ENCODE measurements at regions not wholly inside any gene's neighbourhood (a gene's known extent, or its start where the extent isn't known, plus 50 kb on each side); places are given as distances from the start of the nearest gene placed in this dataset.

DNA sequence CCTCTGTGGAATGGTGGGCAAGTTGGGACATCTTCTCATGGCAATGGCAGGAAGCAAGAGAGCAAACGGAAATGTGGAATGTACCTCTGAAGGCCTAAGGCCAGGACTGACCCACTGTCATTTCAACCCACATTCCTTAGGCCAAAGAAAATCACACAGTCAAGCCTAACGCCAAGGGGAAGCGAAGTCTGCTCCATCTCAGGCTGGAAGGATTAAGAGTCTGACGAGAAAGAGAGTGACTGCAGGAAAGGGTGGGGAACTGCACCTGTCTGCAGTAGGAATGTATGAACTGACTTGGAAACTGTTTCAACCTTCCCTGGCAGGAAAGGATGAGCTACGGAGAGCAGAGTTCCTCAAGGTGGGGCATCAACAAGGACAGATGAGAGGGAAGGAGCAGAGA lies 90.2 kb upstream of the TAS2R1 start:
- no peak for DNase-seq

DNA sequence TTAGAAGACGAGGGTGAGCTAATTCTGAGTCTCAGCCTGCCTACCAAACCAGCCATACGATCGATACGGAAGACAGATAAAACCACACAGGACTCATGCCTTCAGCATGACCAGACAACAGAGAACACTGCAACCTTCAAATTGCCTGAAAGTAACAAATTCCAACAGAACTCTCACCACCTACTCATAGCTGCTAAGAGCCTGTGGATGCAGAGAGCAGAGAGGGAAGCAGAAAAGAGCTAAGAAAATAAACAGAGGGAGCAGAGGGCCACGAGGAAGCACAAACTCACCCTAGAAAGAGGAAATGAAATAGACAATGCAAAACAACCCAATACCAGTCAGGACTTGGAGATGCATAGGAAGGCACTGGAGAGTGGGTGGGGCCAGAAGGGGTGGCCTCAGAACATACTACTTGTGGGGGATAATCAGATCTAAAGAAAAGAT lies 86.7 kb upstream of the TAS2R1 start:
- no peak for DNase-seq

GRCh38 chr5:9715891-9716335 lies 85.8 kb upstream of the TAS2R1 start:
- no peak for DNase-seq

GRCh38 chr5:9713959-9714586 lies 83.9 kb upstream of the TAS2R1 start:
- DNase-seq, result no peak

- DNase-seq, result no peak
Measured at GRCh38 chr5:9713356-9713755, 83.2 kb upstream of the TAS2R1 start.

DNA sequence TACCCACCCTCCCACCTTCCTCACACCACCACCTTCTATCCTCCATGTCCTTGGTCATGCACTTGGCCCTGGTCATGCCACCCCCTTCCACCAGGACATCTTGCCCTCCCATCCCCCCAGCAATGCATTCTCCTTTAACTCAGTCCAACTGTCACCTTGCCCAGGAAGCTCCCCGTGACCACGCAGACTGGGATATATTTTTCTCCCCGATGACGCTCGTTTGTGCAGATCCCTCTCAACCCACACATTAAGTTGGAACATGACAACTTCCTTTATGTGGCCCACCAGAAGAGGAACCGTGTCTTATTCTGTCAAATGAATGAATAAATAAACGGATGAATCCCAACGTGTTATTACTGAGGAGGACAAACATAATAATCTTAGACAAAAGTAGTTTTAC lies 82.8 kb upstream of the TAS2R1 start:
- no peak for DNase-seq

DNA sequence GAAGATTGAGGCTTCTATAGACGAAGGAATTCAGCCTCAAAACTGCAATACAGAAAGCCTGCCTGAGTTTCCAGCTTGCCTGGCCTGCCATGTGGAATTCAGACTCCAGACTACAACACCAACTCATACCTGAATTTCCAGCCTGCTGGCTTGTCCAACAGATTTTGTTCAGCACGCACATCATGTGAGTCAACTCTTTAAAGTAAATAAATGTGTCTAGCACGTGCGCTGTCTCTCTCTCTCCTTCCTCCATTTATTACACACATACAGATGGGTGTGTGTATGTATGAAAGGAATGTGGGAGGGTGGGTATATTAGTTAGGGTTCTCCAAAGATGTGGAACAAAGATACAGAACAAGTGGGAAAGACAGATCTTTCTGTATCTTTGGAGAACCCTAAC lies 82.4 kb upstream of the TAS2R1 start:
- no peak for DNase-seq

DNA sequence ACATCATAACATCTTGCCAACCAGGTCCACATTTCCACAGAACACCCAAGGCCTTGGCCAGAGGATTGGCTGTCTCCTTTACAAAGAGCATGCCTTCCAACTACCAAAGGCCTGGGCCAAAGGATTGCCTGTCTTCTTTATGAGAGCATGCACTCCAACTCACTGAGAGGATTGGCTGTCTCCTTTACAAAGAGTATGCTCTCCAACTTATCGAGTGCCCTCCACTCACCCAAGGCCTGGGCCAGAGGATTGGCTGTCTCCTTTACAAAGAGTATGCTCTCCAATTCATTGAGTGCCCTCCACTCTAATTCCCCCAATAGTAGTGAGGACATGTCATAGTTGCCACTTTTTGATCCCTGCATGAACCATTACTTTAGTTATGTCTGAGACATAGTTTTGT lies 79.9 kb upstream of the TAS2R1 start:
- no peak for DNase-seq

GRCh38 chr5:9707732-9708462 lies 77.7 kb upstream of the TAS2R1 start:
- no peak for DNase-seq

GRCh38 chr5:9699681-9700080 lies 69.5 kb upstream of the TAS2R1 start:
- DNase-seq, result no peak

DNA sequence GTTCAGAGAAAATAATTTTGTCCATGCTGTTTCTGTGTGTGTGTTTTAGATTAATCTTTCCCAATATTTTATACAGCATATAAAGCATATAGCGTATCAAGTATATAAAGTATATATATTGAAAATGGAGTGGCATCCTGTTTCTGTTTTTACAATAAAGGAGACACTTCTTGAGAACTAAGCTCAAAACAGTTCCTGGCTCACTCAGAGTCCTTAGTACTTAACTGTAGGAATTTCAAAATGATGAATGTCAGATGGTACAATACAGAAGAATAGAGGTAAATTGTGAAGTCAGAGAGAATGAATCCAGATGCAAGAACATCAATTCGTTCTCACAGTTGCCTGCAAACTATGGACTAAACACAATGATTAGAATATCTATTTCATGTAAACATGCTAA lies 68.7 kb upstream of the TAS2R1 start:
- DNase-seq, result no peak

DNA sequence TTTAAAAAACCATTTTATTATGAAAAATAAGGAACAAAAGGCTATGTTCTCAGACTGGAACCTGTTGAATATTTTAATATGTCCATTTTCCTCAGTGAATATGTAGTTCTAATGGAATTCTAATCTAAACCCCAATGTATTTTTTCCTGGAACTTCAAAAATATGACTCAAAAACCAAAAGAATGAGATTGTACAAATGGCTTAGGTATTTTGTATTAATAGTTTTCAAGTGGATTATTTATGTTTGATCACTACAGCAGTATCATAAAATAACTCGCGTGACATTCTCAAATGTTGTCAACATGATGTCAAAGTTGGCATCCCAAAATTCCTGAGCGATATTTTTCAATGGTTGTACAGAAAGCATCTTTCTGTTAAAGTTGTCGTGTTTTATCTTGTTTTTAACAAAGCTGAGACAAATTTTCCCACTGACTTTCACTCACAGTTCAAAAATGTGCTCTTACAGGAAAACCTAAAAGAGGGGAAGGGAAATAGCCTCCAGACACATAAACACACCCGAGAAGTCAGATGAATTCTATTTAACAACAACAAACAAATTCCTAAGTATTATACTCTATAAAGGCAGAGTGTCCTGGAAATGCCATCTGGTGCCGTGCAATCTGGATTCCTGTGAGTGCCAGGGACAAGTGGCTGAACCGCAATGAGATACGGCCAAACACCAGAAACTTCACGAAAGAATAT lies 68.1 kb upstream of the TAS2R1 start:
- no peak for DNase-seq

DNA sequence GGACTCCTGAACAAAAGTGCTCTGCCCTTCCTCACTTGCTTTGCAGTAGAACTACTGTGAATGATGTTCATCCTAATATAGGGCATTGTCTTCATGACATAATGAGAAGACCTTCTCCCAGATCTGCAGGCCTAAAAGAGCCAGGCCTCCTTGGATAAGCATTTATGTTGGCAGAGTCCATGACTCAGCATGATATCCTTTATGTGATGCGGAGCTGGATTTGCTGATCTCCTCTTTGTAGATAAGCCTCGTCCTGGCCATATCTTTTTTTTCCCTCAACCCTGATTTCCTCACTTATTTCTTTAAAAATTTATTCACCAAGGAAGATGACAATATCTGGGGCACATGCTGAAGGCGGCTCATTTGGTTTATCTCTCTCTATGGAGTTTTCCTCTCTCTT lies 62.4 kb upstream of the TAS2R1 start:
- no peak for DNase-seq

- DNase-seq, result no peak
Measured at GRCh38 chr5:9691261-9691660, 61.1 kb upstream of the TAS2R1 start.

- DNase-seq, result no peak
Measured at GRCh38 chr5:9690751-9691150, 60.6 kb upstream of the TAS2R1 start.

GRCh38 chr5:9686216-9686615 lies 56.1 kb upstream of the TAS2R1 start:
- DNase-seq, result peak; percentile 84

DNA sequence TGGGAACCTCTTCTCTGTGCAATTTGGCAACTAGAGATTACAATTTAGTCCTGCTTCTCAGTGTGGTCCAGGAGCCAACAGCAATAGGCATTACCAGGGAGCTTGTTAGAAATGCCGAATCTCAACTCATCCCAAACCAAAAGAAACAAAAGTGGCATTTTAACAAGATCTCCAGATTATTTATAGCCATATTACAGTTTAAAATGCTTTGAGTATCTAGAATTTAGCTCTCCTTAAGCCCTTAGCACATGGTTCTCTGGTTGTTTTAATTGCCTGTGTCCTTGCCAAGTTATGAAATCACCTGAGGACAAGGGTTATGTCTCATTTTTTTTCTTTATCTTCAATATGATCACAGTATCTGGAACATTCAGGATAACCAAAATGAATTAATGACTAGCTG lies 51.6 kb upstream of the TAS2R1 start:
- no peak for DNase-seq
